Liver (tissue), 8 donors: ENCODE measurements at regions not wholly inside any gene's neighbourhood (a gene's known extent, or its start where the extent isn't known, plus 50 kb on each side); places are given as distances from the start of the nearest gene placed in this dataset.

Experiments
- DNase-seq: peaks from one replicate; pipeline ENCODE4 v3.0.0-alpha.2; 2017; ENCODE audit warnings: low spot score
- H3K27ac ChIP-seq, 2 donors: one replicate each; pipeline ENCODE4 v1.7.0; 2013; ENCODE audit warnings: inconsistent platforms in 2 of 2, low read length in 2 of 2, control low read depth in 1 of 2, low read depth in 1 of 2, mild to moderate bottlenecking in 1 of 2
- H3K27me3 ChIP-seq, 4 donors: one replicate each; pipeline versions ENCODE4 v1.6.1 to v1.7.0; 2013; ENCODE audit warnings: low read length in 3 of 4, inconsistent platforms in 1 of 4, mild to moderate bottlenecking in 1 of 4, moderate library complexity in 1 of 4; ENCODE audit not compliant: control insufficient read depth in 4 of 4, insufficient read depth in 4 of 4
- H3K36me3 ChIP-seq, 4 donors: one replicate each; pipeline versions ENCODE4 v1.6.1 to v1.7.0; 2013; ENCODE audit warnings: low read length in 3 of 4, mild to moderate bottlenecking in 3 of 4, low read depth in 1 of 4, moderate library complexity in 1 of 4; ENCODE audit not compliant: control insufficient read depth in 4 of 4, insufficient read depth in 3 of 4
- H3K4me1 ChIP-seq, 4 donors: one replicate each; pipeline versions ENCODE4 v1.6.1 to v1.7.0; 2013; ENCODE audit warnings: low read length in 3 of 4, mild to moderate bottlenecking in 3 of 4, moderate library complexity in 1 of 4; ENCODE audit not compliant: control insufficient read depth in 4 of 4, insufficient read depth in 4 of 4
- H3K4me3 ChIP-seq, 3 donors: one replicate each; pipeline versions ENCODE4 v1.6.1 to v1.7.0; 2013; ENCODE audit warnings: low read length in 3 of 3, control low read depth in 1 of 3, low read depth in 1 of 3, mild to moderate bottlenecking in 1 of 3
- H3K9ac ChIP-seq, 2 donors: one replicate each; pipeline ENCODE4 v1.7.0; 2013; ENCODE audit warnings: low read length in 2 of 2, mild to moderate bottlenecking in 2 of 2, moderate library complexity in 2 of 2, control low read depth in 1 of 2, low read depth in 1 of 2
- H3K9me3 ChIP-seq, 4 donors: one replicate each; pipeline versions ENCODE4 v1.6.1 to v1.7.0; 2013; ENCODE audit warnings: low read length in 3 of 4; ENCODE audit not compliant: control insufficient read depth in 4 of 4
- ATF3 ChIP-seq: IDR thresholded peaks from 2 replicates; pipeline ENCODE4 v1.6.1; 2016; ENCODE audit warnings: antibody characterized with exemption
- CTCF ChIP-seq: fragments of 150-350 bp; IDR thresholded peaks from 2 replicates; pipeline ENCODE4 v1.5.1; 2017; ENCODE audit warnings: improper control_type of control experiment, low read depth, low read length; ENCODE audit not compliant: missing input control
- EGR1 ChIP-seq, 2 donors: IDR thresholded peaks; 2 replicates each; pipeline ENCODE4 v1.6.1; 2016 to 2018; ENCODE audit warnings: antibody characterized with exemption in 2 of 2, low read depth in 2 of 2
- GABPA ChIP-seq, 2 donors: IDR thresholded peaks in 1 of 2; conservative IDR thresholded peaks in 1 of 2; 2 replicates each; pipeline ENCODE4 v1.6.1; 2016; ENCODE audit warnings: antibody characterized with exemption in 2 of 2, mild to moderate bottlenecking in 1 of 2, moderate library complexity in 1 of 2
- HNF4A ChIP-seq, 2 donors: conservative IDR thresholded peaks; 2 replicates each; pipeline ENCODE4 v1.6.1; 2016; ENCODE audit warnings: antibody characterized with exemption in 2 of 2, mild to moderate bottlenecking in 2 of 2
- HNF4G ChIP-seq: IDR thresholded peaks from 2 replicates; pipeline ENCODE4 v1.6.1; 2016; ENCODE audit warnings: antibody characterized with exemption
- MAX ChIP-seq: IDR thresholded peaks from 2 replicates; pipeline ENCODE4 v1.6.1; 2016; ENCODE audit warnings: antibody characterized with exemption
- NR2F2 ChIP-seq: IDR thresholded peaks from 2 replicates; pipeline ENCODE4 v1.6.1; 2016; ENCODE audit warnings: antibody characterized with exemption
- RAD21 ChIP-seq, 2 donors: IDR thresholded peaks; 2 replicates each; pipeline ENCODE4 v1.6.1; 2016; ENCODE audit warnings: antibody characterized with exemption in 2 of 2, mild to moderate bottlenecking in 2 of 2
- REST ChIP-seq: IDR thresholded peaks from 2 replicates; pipeline ENCODE4 v1.6.1; 2016; ENCODE audit warnings: antibody characterized with exemption, mild to moderate bottlenecking
- TAF1 ChIP-seq: conservative IDR thresholded peaks from 2 replicates; pipeline ENCODE4 v1.6.1; 2016; ENCODE audit warnings: antibody characterized with exemption, mild to moderate bottlenecking
- YY1 ChIP-seq: IDR thresholded peaks from 2 replicates; pipeline ENCODE4 v1.6.1; 2016; ENCODE audit warnings: antibody characterized with exemption, mild to moderate bottlenecking
- ZBTB33 ChIP-seq: IDR thresholded peaks from 2 replicates; pipeline ENCODE4 v1.6.1; 2016; ENCODE audit warnings: antibody characterized with exemption
- WGBS: extraction: QIAGEN DNeasy Blood & Tissue Kit; methylation state at CpG from one replicate; pipeline ENCODE4 v1.1.7; 2013; 5-methylcytosine and 5-hydroxymethylcytosine counted together
- donor health status: healthy.
- donor health status: healthy.
- donor health status: healthy.
- donor health status: healthy.
- donor health status: healthy.

GRCh38 chr21:16076465-16076864 lies 346.7 kb downstream of the USP25 start:
- no peak overlapping the region for H3K27ac ChIP-seq
- H3K4me3 ChIP-seq, result no peak overlapping the region
- no peaks in the 10 kb centered on the region for H3K9me3 ChIP-seq
- TF ChIP-seq GABPA (IDR thresholded peaks at IDR 0.05 in 1 of 2, conservative IDR thresholded peaks at IDR 0.05 in 1 of 2), result no peak
- no peak for TF ChIP-seq ATF3
- no peak for TF ChIP-seq HNF4G
- TF ChIP-seq RAD21 (IDR thresholded peaks at IDR 0.05), result no peak
- TF ChIP-seq HNF4A (conservative IDR thresholded peaks at IDR 0.05), result no peak
- no peak for TF ChIP-seq REST
- TF ChIP-seq CTCF, result no peak
- no peaks in the 10 kb centered on the region for H3K36me3 ChIP-seq
- H3K27me3 ChIP-seq, result no peaks in the 10 kb centered on the region
- no peak overlapping the region for H3K9ac ChIP-seq
- H3K4me1 ChIP-seq, result no peaks in the 10 kb centered on the region
- DNase-seq, result no peak

- Histone ChIP-seq H3K4me3 (no peak overlapping the region), H3K27ac (no peak overlapping the region), H3K4me1 (peaks cover 0 to 5% (median 0%) of the 10 kb centered on the region in 4 donors), H3K27me3 (no peaks in the 10 kb centered on the region), H3K9ac (no peak overlapping the region), H3K9me3 (no peaks in the 10 kb centered on the region), H3K36me3 (no peaks in the 10 kb centered on the region)
- WGBS, result 93% methylated on average over 2 of the region's 2 CpGs
- TF ChIP-seq ZBTB33, result no peak
- no peak for TF ChIP-seq TAF1
- no peak for TF ChIP-seq RAD21 (IDR thresholded peaks at IDR 0.05)
- no peak for TF ChIP-seq GABPA (IDR thresholded peaks at IDR 0.05 in 1 of 2, conservative IDR thresholded peaks at IDR 0.05 in 1 of 2)
- TF ChIP-seq HNF4G, result no peak
- TF ChIP-seq NR2F2, result no peak
- TF ChIP-seq YY1, result no peak
- no peak for TF ChIP-seq EGR1 (IDR thresholded peaks at IDR 0.05; ENCODE audit: low read depth in 2 of 2)
- no peak for TF ChIP-seq MAX
- no peak for TF ChIP-seq CTCF
- no peak for DNase-seq
Measured at GRCh38 chr21:16078382-16078781, 348.6 kb downstream of the USP25 start.
